ENCODE measurements at regions not wholly inside any gene's neighbourhood (a gene's known extent, or its start where the extent isn't known, plus 50 kb on each side); places are given as distances from the start of the nearest gene placed in this dataset.

- no peak for TF ChIP-seq EZH2 (IDR thresholded peaks at IDR 0.05; ENCODE audit: borderline replicate concordance, low read depth, low read length)
- no peak for TF ChIP-seq SMARCB1 (IDR thresholded peaks at IDR 0.05; ENCODE audit: insufficient read length, low read depth)
- TF ChIP-seq MXI1 (IDR thresholded peaks at IDR 0.05; ENCODE audit: low read depth, low read length), result no peak
- TF ChIP-seq ZKSCAN3 (CRISPR knock-in tag; IDR thresholded peaks at IDR 0.05), result no peak
- 0 out of 2 replicates have a peak, but pooled peaks have one; percentile 20 for TF ChIP-seq HES1 (IDR thresholded peaks at IDR 0.05; ENCODE audit: low read depth)
- no peak for TF ChIP-seq HNRNPUL1 (IDR thresholded peaks at IDR 0.05; ENCODE audit: low read length)
- peak; percentile 90 for TF ChIP-seq NBN (IDR thresholded peaks at IDR 0.05; ENCODE audit: low read depth)
- no peak for TF ChIP-seq NR2F6 (CRISPR knock-in tag; IDR thresholded peaks at IDR 0.05)
- TF ChIP-seq FOXA1 (IDR thresholded peaks at IDR 0.05; ENCODE audit: borderline replicate concordance), result no peak
- TF ChIP-seq KAT8 (IDR thresholded peaks at IDR 0.05; ENCODE audit: low read depth), result no peak
- peak; percentile 71 for TF ChIP-seq CBFA2T2 (conservative IDR thresholded peaks at IDR 0.05)
- TF ChIP-seq GATAD2A (IDR thresholded peaks at IDR 0.05), result peak; percentile 91
- no peak for TF ChIP-seq ZNF79 (CRISPR knock-in tag; IDR thresholded peaks at IDR 0.05; ENCODE audit: low read depth)
- no peak for TF ChIP-seq RBM39 (optimal IDR thresholded peaks at IDR 0.05; ENCODE audit: low read depth, low read length)
- TF ChIP-seq DDX20 (tag; IDR thresholded peaks at IDR 0.05; ENCODE audit: low read depth), result peak; percentile 74; the same call in 1 of the 2 replicates
- no peak for TF ChIP-seq ZFP30 (CRISPR knock-in tag; IDR thresholded peaks at IDR 0.05; ENCODE audit: borderline replicate concordance)
- peak; percentile 81 for TF ChIP-seq NCOR1 (IDR thresholded peaks at IDR 0.05)
- TF ChIP-seq AFF1 (IDR thresholded peaks at IDR 0.05; ENCODE audit: low read depth in 1 of 2, partially characterized antibody in 2 of 2), result peak; percentile 73 to 97
- no peak for TF ChIP-seq ZBTB34 (CRISPR knock-in tag; IDR thresholded peaks at IDR 0.05)
- TF ChIP-seq SAFB (IDR thresholded peaks at IDR 0.05; ENCODE audit: borderline replicate concordance, low read depth, low read length), result no peak
- TF ChIP-seq SMAD2 (IDR thresholded peaks at IDR 0.05; ENCODE audit: low read depth, low read length), result no peak
- no peak for TF ChIP-seq WHSC1 (IDR thresholded peaks at IDR 0.05; ENCODE audit: low read length)
- no peak for TF ChIP-seq HMGXB4 (CRISPR knock-in tag; IDR thresholded peaks at IDR 0.05)
These were observed 115.8 kb downstream of the NAA11 start (continued) for GRCh38 chr4:79209822-79210635.

Measured in K562 (cell line).